Pancreas (tissue), 10 donors: ENCODE measurements at regions not wholly inside any gene's neighbourhood (a gene's known extent, or its start where the extent isn't known, plus 50 kb on each side); places are given as distances from the start of the nearest gene placed in this dataset.

Source experiments
- ATAC-seq, 4 donors: fragments of 200-7000 bp; cut with Tn5 transposase; one replicate each; pipeline versions ENCODE4 v1.8.0 to v1.9.1; 2020; ENCODE audit warnings: mild to moderate bottlenecking in 4 of 4, moderate library complexity in 4 of 4
- DNase-seq, 6 donors: peaks; one replicate each; pipeline ENCODE4 v3.0.0-alpha.2; 2020
- FAIRE-seq: peaks from 2 replicates; lab custom pipeline; 2012; peaks lifted over from hg19 to GRCh38; lab: Jason Lieb, UNC
- H3K27ac ChIP-seq, 4 donors: fragments of 200-600 bp; sonication (generic); 1 replicate in 3 of 4; 2 replicates in 1 of 4; pipeline versions ENCODE4 v1.5.0 to v1.8.0; 2020
- H3K27me3 ChIP-seq, 4 donors: fragments of 200-600 bp; one replicate each; pipeline ENCODE4 v1.8.0; 2021
- H3K36me3 ChIP-seq, 3 donors: fragments of 200-600 bp; sonication (generic) in 1 of 3; one replicate each; pipeline versions ENCODE4 v1.5.0 to v1.8.0; 2020 to 2021
- H3K4me1 ChIP-seq, 3 donors: fragments of 200-600 bp; one replicate each; pipeline ENCODE4 v1.8.0; 2021
- H3K4me3 ChIP-seq, 4 donors: fragments of 200-600 bp; sonication (generic) in 2 of 4; one replicate each; pipeline versions ENCODE4 v1.5.0 to v1.8.0; 2020 to 2021
- H3K9me3 ChIP-seq, 4 donors: fragments of 200-600 bp; one replicate each; pipeline ENCODE4 v1.8.0; 2021
- WGBS, 2 donors: extraction: QIAGEN DNeasy Blood & Tissue Kit; methylation state at CpG; one replicate each; pipeline ENCODE4 v1.1.7; 2013; 5-methylcytosine and 5-hydroxymethylcytosine counted together
- intact Hi-C, 3 donors: fragments of 100-400 bp; cut with DNase I; formaldehyde crosslinking; loops; one replicate each; pipeline versions ENCODE4 v1.11.1 to v1.14.2; 2022
- TF ChIP-seq, protein P1 (sequence below), 4 donors: fragments of 200-600 bp; sonication (generic) in 3 of 4; IDR thresholded peaks; one replicate each; pipeline versions ENCODE4 v1.5.0 to v1.8.0; 2021; ENCODE audit warnings: antibody characterized with exemption in 4 of 4
- donor health status: healthy with polysubstance abuse.
- donor health status: DM: no; HTN: no; CAD: no; lungs with moderate emphysema.
- donor health status: DM: no; HTN: no; CAD: no.
- donor health status: control.
- donor health status: control.
- donor health status: Bipolar disorder and iron deficiency.
- donor health status: DM: yes; HTN: yes; CAD: no.
- donor health status: DM: no; HTN: no; CAD: no.
- donor health status: DM: no; HTN: no; CAD: no.
- donor health status: DM: yes; HTN: yes; CAD: no.

DNA sequence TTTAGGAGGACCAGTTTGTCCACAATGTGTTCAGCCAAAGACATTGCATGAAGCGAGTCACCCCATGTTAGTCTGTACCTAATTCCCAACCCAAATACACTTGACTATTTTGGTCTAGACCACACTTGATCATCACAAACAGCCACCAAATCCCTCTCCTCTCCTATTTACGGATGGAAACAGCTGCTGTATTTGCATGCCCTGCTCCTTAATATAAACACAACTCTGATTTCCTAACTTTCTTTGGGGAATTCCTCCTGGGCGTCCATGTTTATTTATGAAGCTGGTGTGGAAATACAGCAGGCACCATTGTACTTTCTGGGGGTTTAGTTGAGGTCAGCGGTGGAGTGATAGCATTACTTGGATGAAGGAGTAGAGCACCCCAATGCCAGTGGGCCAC lies 235.2 kb downstream of the TLE3 start:
- DNase-seq (no peak), ATAC-seq (no peak), FAIRE-seq (no peak)
- no peak overlapping the region for H3K4me3 ChIP-seq
- intact Hi-C loops = no loop called here
- H3K27me3 ChIP-seq = no peaks in the 10 kb centered on the region
- 70 to 72% methylated on average over 4 of the region's 4 CpGs for WGBS, 2 donors
- no peaks in the 10 kb centered on the region for H3K36me3 ChIP-seq
- TF ChIP-seq, protein P1, sequence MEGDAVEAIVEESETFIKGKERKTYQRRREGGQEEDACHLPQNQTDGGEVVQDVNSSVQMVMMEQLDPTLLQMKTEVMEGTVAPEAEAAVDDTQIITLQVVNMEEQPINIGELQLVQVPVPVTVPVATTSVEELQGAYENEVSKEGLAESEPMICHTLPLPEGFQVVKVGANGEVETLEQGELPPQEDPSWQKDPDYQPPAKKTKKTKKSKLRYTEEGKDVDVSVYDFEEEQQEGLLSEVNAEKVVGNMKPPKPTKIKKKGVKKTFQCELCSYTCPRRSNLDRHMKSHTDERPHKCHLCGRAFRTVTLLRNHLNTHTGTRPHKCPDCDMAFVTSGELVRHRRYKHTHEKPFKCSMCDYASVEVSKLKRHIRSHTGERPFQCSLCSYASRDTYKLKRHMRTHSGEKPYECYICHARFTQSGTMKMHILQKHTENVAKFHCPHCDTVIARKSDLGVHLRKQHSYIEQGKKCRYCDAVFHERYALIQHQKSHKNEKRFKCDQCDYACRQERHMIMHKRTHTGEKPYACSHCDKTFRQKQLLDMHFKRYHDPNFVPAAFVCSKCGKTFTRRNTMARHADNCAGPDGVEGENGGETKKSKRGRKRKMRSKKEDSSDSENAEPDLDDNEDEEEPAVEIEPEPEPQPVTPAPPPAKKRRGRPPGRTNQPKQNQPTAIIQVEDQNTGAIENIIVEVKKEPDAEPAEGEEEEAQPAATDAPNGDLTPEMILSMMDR (IDR thresholded peaks at IDR 0.05) = no peak
- H3K27ac ChIP-seq = no peak overlapping the region
- H3K4me1 ChIP-seq = no peaks in the 10 kb centered on the region
- no peaks in the 10 kb centered on the region for H3K9me3 ChIP-seq

DNA sequence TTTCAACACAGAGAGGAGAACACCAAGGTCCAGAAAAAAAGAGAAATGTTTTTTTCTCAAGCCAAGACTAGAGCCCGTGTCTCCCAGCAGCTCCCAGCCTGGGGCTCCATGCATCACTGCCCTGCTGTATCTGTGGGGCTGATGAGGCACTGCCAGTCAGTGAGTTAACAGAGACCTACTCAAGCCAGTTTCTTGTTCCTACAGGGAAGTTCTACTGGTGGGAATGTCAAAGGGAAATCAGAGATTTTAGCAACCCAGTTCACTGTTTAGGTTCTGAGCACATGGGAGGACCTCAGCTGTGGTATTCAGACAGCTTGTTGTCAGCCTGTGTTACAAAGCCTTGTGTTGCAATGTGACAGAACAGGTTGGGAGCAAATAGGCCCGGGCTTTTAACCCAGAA lies 234.3 kb downstream of the TLE3 start:
- Histone ChIP-seq H3K36me3 (no peaks in the 10 kb centered on the region), H3K27ac (no peak overlapping the region), H3K4me3 (no peak overlapping the region), H3K27me3 (no peaks in the 10 kb centered on the region), H3K9me3 (no peaks in the 10 kb centered on the region), H3K4me1 (no peaks in the 10 kb centered on the region)
- FAIRE-seq = no peak
- 47 to 68% methylated on average over 2 of the region's 2 CpGs for WGBS, 2 donors
- intact Hi-C loops = no loop called here
- TF ChIP-seq, protein P1 (IDR thresholded peaks at IDR 0.05) = no peak
- ATAC-seq = no peak
- DNase-seq = no peak

DNA sequence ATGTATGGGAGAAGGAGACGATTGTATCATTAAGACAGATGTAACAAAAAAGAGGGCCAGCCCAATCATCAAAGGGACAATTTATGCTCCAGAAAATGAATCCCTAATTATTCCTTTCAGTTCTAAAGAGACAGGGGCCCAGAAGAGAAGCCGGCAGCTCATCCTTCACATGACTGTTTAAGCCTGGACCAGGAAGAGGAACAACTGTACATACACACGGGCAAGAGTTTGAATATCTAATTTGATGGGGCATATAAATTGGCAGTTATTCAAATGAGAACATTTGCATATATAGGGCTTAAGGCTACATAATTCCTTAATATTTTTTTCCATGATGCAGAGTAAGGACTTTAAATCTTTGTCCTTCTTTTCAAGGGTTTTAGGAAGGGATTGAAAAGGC lies 232.3 kb downstream of the TLE3 start:
- no peaks in the 10 kb centered on the region for H3K36me3 ChIP-seq
- H3K27me3 ChIP-seq = no peaks in the 10 kb centered on the region
- H3K4me1 ChIP-seq = no peaks in the 10 kb centered on the region
- H3K9me3 ChIP-seq = no peaks in the 10 kb centered on the region
- intact Hi-C loops = no loop called here
- no peak overlapping the region for H3K4me3 ChIP-seq
- WGBS, 2 donors = 85 to 86% methylated on average over 3 of the region's 3 CpGs
- DNase-seq (no peak), ATAC-seq (no peak), FAIRE-seq (no peak)
- no peak overlapping the region for H3K27ac ChIP-seq
- TF ChIP-seq, protein P1 (IDR thresholded peaks at IDR 0.05) = no peak

DNA sequence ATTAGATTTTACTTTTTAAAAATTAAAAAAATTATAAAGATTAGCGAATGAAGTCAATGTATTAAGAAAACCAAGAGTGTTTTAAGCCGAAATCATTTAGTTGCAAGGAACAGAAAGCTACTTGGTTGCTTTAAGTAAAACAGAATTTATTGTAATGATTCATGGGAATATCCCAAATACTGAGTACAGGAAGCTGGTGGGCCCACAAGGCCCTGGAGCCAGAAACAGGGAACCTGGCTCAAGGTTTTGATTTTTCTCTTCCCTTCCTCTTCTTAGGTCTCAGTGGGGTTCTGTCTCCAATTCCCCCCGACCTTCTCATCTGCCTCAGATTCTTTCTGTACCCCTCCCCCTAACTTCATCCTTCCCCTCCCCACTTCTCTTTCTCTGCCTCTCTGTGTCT lies 229.0 kb downstream of the TLE3 start:
- Histone ChIP-seq H3K27ac (no peak overlapping the region), H3K36me3 (no peaks in the 10 kb centered on the region), H3K9me3 (no peaks in the 10 kb centered on the region), H3K4me3 (no peak overlapping the region), H3K27me3 (no peaks in the 10 kb centered on the region), H3K4me1 (no peaks in the 10 kb centered on the region)
- no peak for FAIRE-seq
- DNase-seq = no peak
- ATAC-seq = no peak
- intact Hi-C loops = no loop called here
- TF ChIP-seq, protein P1 (IDR thresholded peaks at IDR 0.05) = no peak
- 84 to 89% methylated on average over 3 of the region's 3 CpGs for WGBS, 2 donors

DNA sequence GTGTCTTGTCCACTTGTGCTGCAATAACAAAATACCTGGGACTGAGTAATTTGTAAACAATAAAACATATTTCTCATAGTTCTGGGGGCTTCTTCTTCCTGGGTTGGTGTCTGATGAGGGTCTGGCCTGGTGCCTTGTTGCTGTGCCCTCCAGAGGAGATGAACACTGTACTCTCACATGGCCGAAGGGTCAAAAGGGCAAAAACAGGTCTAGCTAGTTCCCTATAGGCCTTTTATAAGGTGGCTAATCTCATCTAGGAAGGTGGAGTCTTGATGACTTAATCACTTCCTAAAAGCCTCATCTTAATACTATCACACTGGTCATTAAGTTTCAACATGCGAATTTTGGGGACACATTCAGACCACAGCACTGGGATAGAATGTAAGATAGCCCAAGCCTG lies 228.4 kb downstream of the TLE3 start:
- 38 to 39% methylated on average over 2 of the region's 2 CpGs for WGBS, 2 donors
- no peaks in the 10 kb centered on the region for H3K9me3 ChIP-seq
- no peak overlapping the region for H3K27ac ChIP-seq
- FAIRE-seq (no peak), DNase-seq (no peak), ATAC-seq (no peak)
- H3K4me3 ChIP-seq = no peak overlapping the region
- TF ChIP-seq, protein P1 (IDR thresholded peaks at IDR 0.05) = no peak
- H3K4me1 ChIP-seq = no peaks in the 10 kb centered on the region
- no peaks in the 10 kb centered on the region for H3K36me3 ChIP-seq
- intact Hi-C loops = no loop called here
- H3K27me3 ChIP-seq = no peaks in the 10 kb centered on the region
